Left lung (tissue), 4 donors: ENCODE measurements at regions not wholly inside any gene's neighbourhood (a gene's known extent, or its start where the extent isn't known, plus 50 kb on each side); places are given as distances from the start of the nearest gene placed in this dataset.

Source experiments
- ATAC-seq: fragments of 200-7000 bp; cut with Tn5 transposase; one replicate; pipeline ENCODE4 v1.9.1; 2020; ENCODE audit warnings: moderate library complexity
- DNase-seq, 4 donors: peaks; one replicate each; pipeline ENCODE4 v3.0.0-alpha.2; 2013 to 2020
- H3K27ac ChIP-seq, 2 donors: fragments of 200-600 bp; sonication (generic) in 1 of 2; one replicate each; pipeline versions ENCODE4 v1.5.0 to v1.8.0; 2020 to 2021
- H3K27me3 ChIP-seq, 2 donors: fragments of 200-600 bp; sonication (generic) in 1 of 2; one replicate each; pipeline versions ENCODE4 v1.5.0 to v1.8.0; 2020 to 2021
- H3K36me3 ChIP-seq, 2 donors: fragments of 200-600 bp; sonication (generic) in 1 of 2; one replicate each; pipeline versions ENCODE4 v1.5.0 to v1.8.0; 2020 to 2021
- H3K4me1 ChIP-seq, 2 donors: fragments of 200-600 bp; one replicate each; pipeline ENCODE4 v1.8.0; 2021
- H3K4me3 ChIP-seq, 2 donors: fragments of 200-600 bp; sonication (generic) in 1 of 2; one replicate each; pipeline versions ENCODE4 v1.5.0 to v1.8.0; 2020 to 2021; ENCODE audit warnings: mild to moderate bottlenecking in 1 of 2
- H3K9me3 ChIP-seq, 2 donors: fragments of 200-600 bp; sonication (generic) in 1 of 2; one replicate each; pipeline versions ENCODE4 v1.5.0 to v1.8.0; 2020 to 2021
- intact Hi-C, 2 donors: fragments of 100-400 bp; cut with DNase I; formaldehyde crosslinking; loops; one replicate each; pipeline versions ENCODE4 v1.11.2 to v1.14.2; 2022
- TF ChIP-seq, protein P1 (sequence below), 2 donors: fragments of 200-600 bp; sonication (generic) in 1 of 2; IDR thresholded peaks; one replicate each; pipeline versions ENCODE4 v1.5.0 to v1.8.0; 2021; ENCODE audit warnings: antibody characterized with exemption in 2 of 2
- donor health status: DM: no; HTN: yes; CAD: no.
- donor health status: DM: no; HTN: no; CAD: no.

- DNase-seq (no peak), ATAC-seq (no peak)
- H3K4me1 ChIP-seq: no peaks in the 10 kb centered on the region
- TF ChIP-seq, protein P1, sequence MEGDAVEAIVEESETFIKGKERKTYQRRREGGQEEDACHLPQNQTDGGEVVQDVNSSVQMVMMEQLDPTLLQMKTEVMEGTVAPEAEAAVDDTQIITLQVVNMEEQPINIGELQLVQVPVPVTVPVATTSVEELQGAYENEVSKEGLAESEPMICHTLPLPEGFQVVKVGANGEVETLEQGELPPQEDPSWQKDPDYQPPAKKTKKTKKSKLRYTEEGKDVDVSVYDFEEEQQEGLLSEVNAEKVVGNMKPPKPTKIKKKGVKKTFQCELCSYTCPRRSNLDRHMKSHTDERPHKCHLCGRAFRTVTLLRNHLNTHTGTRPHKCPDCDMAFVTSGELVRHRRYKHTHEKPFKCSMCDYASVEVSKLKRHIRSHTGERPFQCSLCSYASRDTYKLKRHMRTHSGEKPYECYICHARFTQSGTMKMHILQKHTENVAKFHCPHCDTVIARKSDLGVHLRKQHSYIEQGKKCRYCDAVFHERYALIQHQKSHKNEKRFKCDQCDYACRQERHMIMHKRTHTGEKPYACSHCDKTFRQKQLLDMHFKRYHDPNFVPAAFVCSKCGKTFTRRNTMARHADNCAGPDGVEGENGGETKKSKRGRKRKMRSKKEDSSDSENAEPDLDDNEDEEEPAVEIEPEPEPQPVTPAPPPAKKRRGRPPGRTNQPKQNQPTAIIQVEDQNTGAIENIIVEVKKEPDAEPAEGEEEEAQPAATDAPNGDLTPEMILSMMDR (IDR thresholded peaks at IDR 0.05): no peak
- no peaks in the 10 kb centered on the region for H3K36me3 ChIP-seq
- intact Hi-C loops: no loop called here
- H3K4me3 ChIP-seq: no peak overlapping the region
- H3K27ac ChIP-seq: no peak overlapping the region
- peaks cover 0 to 10% of the 10 kb centered on the region in 2 donors for H3K9me3 ChIP-seq
- no peaks in the 10 kb centered on the region for H3K27me3 ChIP-seq
Measured at GRCh38 chr2:150946831-150947230, 314.8 kb downstream of the RBM43 start.

GRCh38 chr2:150944315-150944714 lies 317.3 kb downstream of the RBM43 start:
- TF ChIP-seq, protein P1 (IDR thresholded peaks at IDR 0.05): no peak
- Histone ChIP-seq H3K27ac (no peak overlapping the region), H3K27me3 (no peaks in the 10 kb centered on the region), H3K4me3 (no peak overlapping the region), H3K4me1 (no peaks in the 10 kb centered on the region), H3K9me3 (no peaks in the 10 kb centered on the region), H3K36me3 (no peaks in the 10 kb centered on the region)
- ATAC-seq: no peak
- intact Hi-C loops: no loop called here
- no peak for DNase-seq

GRCh38 chr2:150939087-150939486 lies 322.6 kb downstream of the RBM43 start:
- ATAC-seq: no peak
- no peak for DNase-seq
- no peaks in the 10 kb centered on the region for H3K4me1 ChIP-seq
- no peaks in the 10 kb centered on the region for H3K27me3 ChIP-seq
- TF ChIP-seq, protein P1 (IDR thresholded peaks at IDR 0.05): no peak
- no peaks in the 10 kb centered on the region for H3K9me3 ChIP-seq
- intact Hi-C loops: no loop called here
- no peaks in the 10 kb centered on the region for H3K36me3 ChIP-seq
- H3K4me3 ChIP-seq: no peak overlapping the region
- H3K27ac ChIP-seq: no peak overlapping the region

DNA sequence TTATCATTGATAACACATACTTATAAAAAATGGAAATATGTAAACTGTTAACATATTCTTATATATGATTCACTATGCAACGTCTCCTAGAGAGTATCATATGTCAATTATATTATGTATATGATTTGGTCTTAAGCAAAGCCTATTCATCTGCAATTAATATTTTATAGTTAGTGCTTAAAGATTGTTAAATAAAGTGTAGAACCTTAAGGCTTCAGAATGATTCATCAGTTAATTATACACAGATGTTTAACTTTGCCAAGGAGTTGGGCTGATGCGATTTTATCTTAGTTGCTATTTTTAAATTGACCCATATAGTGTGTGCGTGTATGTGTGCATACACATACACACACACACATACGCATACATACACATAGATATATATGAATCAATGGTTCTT lies 323.1 kb downstream of the RBM43 start:
- ATAC-seq (no peak), DNase-seq (no peak)
- H3K27me3 ChIP-seq: no peaks in the 10 kb centered on the region
- TF ChIP-seq, protein P1 (IDR thresholded peaks at IDR 0.05): no peak
- intact Hi-C loops: no loop called here
- H3K9me3 ChIP-seq: no peaks in the 10 kb centered on the region
- H3K36me3 ChIP-seq: no peaks in the 10 kb centered on the region
- H3K4me3 ChIP-seq: no peak overlapping the region
- H3K27ac ChIP-seq: no peak overlapping the region
- H3K4me1 ChIP-seq: no peaks in the 10 kb centered on the region

DNA sequence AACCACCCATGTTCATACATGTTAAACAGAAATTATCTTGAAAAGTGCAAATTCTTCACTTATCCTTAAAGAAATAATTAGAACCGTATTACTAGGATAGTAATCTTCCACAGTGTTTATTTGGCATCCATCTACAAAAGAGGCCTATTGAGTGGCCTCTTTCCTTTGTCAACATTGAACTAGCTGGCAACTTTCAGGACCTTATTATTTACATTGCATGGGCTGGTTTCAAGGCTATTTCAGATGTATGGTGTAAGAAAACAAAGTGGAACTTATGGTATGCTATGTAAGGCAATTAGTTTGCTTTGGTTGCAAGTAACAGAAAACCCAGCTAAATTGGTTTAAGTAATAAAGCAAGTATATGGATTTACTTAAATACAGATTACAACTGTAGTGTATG lies 324.6 kb downstream of the RBM43 start:
- peak; percentile 34 for ATAC-seq
- DNase-seq: no peak
- Histone ChIP-seq H3K27ac (no peak overlapping the region), H3K4me3 (no peak overlapping the region), H3K4me1 (no peaks in the 10 kb centered on the region), H3K27me3 (no peaks in the 10 kb centered on the region), H3K9me3 (no peaks in the 10 kb centered on the region), H3K36me3 (no peaks in the 10 kb centered on the region)
- intact Hi-C loops: no loop called here
- TF ChIP-seq, protein P1 (IDR thresholded peaks at IDR 0.05): no peak
